Kidney tubule cell (primary cell): ENCODE measurements at regions not wholly inside any gene's neighbourhood (a gene's known extent, or its start where the extent isn't known, plus 50 kb on each side); places are given as distances from the start of the nearest gene placed in this dataset.
"Not testable (repeated sequence)": the region's sequence is repeated elsewhere in the genome, so short reads cannot be mapped to it uniquely, and the experiment has no call there.

ENCODE experiments used
- DNase-seq: peaks from one replicate; pipeline ENCODE4 v3.0.0-alpha.2; 2018; ENCODE audit warnings: low spot score

DNA sequence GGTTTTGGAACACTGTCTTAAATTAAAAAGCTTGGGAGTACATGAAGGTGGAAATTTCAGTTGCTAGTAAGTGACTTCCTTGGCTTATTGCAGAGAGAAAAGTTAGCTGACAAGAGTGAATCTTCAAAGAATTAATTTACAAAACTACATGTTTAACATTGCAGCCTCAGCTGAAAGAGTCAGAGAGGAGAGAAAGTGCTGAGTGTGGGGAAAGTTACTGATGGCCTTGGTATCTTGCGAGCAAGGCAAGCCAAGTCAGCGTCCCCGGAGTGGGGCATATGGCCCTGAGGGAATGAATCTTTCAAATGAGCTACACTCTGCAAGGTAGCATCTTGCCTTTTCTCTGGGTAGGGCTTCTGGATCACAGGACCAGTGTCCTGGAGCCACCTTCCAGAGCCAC lies 131.3 kb downstream of the LPIN1 start:
- DNase-seq, result no peak

DNA sequence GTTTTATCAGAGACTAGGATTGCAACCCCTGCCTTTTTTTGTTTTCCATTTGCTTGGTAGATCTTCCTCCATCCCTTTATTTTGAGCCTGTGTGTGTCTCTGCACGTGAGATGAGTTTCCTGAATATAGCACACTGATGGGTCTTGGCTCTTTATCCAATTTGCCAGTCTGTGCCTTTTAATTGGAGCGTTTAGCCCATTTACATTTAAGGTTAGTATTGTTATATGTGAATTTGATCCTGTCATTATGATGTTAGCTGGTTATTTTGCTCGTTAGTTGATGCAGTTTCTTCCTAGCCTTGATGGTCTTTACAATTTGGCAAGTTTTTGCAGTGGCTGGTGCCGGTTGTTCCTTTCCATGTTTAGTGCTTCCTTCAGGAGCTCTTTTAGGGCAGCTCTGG lies 138.8 kb downstream of the LPIN1 start:
- DNase-seq, result not testable (repeated sequence)

DNA sequence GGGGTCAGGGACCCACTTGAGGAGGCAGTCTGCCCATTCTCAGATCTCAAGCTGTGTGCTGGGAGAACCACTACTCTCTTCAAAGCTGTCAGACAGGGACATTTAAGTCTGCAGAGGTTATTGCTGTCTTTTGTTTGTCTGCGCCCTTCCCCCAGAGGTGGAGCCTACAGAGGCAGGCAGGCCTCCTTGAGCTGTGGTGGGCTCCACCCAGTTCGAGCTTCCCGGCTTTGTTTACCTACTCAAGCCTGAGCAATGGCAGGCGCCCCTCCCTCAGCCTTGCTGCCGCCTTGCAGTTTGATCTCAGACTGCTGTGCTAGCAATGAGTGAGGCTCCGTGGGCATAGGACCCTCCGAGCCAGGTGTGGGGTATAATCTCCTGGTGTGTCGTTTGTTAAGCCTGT lies 140.5 kb downstream of the LPIN1 start:
- DNase-seq, result not testable (repeated sequence)

DNA sequence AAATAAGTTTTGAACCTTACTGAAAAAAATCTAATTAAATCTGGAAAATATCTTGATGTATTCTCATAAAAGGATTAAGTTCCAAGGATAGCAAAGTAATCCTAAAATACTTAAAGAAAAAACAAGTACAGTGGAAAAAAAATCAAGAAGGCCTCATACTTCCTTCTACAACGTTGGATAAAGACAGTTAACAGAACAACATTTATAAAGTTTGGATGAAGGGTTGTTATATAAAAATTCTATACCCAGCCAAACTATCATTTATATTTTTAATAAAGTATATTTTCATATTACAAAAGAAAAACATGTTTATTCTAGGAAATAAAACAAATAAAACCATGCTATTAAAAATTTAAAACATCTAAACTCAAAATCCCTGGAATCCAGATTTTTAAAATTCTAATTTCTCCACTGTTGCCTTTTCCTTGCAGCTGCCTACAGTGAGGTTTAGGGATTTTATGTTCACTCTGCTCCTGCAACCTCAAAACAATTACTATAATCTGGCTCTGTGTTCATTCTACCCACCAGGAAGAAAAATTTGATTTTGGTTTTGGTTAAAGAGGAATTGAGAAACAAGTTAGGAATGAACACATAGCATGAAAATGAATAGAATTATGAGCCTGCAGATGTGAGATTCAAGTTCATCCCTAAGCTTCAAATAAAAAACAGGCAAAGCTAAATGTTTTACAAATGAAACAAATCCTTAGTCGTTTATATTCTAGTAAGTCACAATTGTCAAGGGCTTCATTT lies 142.8 kb downstream of the LPIN1 start:
- DNase-seq, result no peak

DNA sequence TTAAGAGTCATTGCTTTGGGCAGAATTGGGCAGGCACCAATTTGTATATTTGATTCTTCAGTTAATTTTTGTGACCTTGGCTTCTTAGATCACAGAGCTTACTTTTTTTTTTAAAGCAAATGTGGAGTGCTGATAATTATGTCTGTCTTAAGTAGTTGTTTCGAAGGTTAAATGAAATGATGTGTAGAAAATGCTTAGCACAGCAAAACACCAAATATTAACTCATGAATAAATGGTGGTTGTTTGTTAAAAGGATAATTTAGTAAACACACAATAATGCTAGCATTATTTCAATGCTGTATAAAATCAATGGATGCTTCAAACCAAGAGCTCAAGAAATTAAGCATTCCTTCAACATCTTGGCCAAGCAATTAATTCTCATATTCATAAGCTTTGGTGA lies 143.4 kb downstream of the LPIN1 start:
- no peak for DNase-seq

DNA sequence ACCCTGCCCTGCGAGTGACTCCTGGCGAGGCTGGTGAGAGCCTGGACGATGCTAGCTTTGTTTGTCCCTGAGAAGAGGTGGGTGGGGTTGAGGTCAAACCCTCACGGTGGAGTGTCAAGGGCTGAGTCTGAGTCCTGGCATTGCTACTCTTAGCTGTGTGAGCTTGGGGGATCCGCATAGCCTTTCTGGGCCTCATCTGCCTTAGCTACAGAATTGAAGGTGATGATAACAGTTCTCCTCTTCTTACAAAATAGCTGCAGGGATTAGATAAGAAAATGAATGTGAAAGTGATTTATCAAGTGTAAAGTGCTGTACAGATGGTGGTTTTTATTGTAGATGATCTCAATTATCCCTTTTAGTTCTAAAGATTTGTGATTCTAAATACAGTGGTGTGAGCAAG lies 144.6 kb downstream of the LPIN1 start:
- DNase-seq, result no peak

DNA sequence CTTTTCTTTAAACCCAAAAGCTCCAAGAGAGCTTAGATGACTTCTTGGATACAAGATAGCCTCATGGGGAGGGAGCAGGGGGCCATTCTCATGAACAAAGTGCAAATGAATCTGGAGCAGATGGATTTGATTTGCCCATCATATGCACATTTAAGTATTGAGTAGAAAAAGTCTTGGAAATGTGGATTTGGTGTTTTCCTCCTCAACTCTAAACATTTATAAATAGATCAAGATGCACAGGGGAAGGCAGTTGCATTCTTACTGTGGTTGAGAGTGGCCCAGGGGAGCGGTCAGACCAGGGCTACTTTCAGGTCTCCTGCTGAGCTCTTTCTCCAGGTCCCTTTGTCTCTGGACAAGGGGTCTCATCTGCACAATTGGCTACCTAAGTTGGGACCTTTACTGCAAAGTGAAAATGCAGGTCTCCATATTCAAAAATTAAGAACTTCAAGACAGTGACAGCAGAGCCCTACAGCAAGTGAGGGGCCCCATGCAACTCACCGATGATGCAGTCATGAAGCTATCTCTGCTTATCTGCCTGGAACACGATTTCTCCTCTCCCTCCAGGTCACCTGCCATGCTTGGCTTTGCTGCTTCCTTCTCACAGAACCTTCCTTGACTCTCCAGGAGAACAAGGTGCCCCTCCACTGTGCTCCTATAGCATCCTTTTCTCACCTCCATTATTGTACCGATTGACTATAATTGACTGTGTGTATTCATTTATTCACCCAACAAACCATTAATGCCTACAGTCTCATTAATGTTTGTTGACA lies 145.4 kb downstream of the LPIN1 start:
- no peak for DNase-seq

DNA sequence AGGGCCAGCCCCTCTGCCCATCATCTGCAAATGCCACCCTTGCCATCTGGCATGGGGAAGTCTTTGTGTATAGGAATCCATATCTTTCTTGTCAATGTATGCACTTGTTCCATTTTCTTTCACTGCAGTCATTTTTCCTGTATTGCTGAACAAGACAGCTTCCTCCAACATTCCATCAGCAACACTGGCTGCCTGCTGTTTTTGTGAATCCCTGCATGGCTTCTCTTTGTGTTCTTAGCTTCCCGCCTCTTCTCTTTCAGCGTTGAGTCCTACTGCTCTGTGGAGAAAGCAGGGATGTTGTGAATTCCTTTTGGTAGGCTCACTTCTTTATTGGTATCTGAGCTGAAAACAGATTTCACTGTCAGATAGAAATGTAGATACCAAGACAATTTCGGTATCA lies 150.0 kb downstream of the LPIN1 start:
- no peak for DNase-seq

DNA sequence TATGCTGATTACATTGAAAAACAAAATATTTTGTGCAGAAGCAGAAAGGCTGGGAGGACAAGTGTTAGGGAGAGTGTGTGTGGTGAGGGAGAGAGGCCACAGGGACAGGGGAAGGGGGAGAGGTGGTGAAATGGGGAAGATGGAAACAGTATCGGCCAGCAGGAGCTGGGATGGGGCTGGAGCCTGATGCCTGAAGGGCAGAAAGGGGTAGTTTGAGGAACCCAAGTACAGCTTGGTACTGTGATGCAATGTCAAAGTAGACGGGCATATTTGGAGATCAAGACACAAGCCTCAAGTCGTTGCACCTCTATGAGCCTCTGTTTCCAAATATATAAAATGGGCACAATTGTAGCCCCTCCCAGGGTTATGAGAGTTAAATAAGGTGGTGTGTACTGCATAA lies 152.1 kb downstream of the LPIN1 start:
- DNase-seq, result no peak

DNA sequence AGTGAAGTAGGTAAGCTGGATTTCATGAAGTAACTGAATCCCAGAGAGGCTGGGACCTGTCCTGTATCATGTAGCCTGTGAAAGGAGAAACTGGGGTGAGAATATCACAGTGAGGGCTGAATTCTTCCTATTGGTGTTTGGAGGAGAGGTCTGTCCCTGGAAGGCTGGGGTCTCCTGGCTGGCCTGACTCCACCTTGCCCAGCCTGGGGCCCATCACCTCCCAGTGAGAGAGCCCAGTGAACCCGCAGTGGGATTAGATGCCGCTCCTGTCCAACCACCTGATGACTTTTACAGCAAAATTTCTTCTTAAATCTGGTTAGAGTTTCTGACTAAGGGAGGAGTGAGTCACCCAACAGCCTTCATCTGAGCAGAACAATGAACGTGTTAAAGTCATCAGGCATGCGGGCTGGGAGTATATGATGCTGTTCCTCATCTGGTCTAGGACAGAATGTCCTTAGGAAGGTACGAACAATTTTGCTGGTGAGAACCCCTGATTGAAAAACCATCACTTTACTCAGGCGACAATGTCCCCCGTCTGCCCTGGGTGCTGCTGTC lies 152.9 kb downstream of the LPIN1 start:
- peak; percentile 48 for DNase-seq

DNA sequence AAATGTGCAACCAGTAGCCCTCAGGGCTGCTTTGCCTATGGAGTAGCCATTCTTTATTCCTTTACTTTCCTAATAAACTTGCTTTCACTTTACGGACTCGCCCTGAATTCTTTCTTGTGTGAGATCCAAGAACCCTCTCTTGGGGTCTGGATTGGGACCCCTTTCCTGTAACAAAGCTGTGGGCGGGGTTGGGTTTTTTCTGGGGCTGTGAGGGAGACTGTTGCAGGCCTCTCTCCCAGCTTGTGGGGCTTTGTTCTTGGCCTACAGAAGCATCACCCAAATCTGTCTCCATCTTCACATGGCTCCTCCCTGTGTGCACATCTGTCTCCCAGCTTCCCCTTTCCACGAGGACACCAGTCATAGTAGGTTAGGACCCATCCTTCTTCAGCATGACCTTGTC lies 154.5 kb downstream of the LPIN1 start:
- not testable (repeated sequence) for DNase-seq

DNA sequence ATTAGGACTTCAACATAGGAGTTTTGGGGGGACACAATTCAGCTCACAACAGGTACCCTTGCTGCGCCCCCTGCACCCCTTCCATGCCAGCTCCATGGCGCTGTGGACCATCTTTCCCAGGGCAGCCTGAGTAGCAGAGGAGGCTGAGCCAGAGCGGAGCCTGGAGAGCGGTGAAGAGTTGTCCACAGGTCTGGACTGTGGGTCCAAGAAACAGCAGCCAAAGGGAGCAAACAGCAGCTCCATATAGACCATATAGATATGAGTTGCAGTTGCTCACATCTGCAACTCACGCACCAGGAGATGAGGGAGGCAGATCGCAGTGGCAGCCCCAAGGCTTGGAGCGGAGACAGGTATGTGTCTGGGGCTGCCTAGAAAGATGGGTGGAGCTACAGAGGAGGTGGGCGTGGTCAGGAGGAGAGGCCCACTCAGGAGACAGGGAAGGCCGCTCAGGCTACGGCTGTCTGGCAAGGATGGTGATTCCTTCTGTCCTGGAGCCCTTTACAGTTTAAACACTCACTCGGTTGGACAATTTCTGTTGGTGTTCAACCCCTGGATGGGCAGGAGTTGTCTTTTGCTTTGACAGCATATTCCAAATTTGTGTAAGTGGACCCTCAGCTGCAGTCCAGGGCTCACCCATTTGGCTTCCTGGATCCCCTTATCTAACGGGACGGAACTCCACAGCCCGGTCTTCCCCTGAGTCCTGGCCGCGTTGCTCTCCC lies 155.1 kb downstream of the LPIN1 start:
- DNase-seq, result no peak

DNA sequence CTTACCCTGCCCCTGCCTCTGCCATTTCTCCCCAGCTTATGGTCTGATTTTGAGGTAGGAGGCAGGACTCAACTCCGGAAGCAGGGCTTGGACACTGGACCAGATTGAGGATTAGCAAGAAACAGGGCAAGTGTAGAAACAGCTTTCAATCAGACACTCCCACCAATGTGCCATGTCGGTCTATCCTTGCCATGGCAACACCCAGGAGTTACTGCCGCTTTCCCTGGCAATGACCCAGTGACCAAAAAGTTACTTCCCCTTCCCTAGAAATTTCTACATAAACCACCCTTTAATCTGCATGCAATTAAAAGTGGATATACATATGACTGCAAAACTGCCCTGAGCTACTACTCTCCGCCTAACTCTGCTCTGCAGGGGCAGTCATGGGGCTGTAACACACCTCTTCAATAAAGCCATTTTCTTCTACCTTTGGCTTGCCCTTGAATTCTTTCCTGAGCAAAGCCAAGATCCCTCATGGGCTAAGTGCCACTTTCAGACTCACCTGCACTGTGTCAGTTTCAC lies 156.7 kb downstream of the LPIN1 start:
- no peak for DNase-seq

DNA sequence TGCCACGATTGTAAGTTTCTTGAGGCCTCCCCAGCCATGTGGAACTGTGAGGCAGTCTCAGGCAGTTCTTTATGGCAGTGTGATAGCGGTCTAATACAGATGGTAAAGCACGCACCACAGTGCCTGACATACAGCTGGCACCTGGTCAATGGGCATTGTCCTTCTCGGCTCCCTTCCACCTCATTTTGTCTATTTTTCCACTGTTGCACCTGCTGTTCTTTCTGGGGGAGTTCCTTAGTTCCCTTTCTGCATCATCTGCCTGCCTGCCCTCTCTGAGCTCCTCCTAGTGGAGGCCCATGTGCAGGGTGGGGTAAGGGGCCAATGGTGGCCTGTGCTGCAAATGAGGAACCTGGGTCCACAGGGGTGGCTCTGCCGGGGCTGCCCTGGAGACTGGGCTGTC lies 157.6 kb downstream of the LPIN1 start:
- DNase-seq, result no peak

DNA sequence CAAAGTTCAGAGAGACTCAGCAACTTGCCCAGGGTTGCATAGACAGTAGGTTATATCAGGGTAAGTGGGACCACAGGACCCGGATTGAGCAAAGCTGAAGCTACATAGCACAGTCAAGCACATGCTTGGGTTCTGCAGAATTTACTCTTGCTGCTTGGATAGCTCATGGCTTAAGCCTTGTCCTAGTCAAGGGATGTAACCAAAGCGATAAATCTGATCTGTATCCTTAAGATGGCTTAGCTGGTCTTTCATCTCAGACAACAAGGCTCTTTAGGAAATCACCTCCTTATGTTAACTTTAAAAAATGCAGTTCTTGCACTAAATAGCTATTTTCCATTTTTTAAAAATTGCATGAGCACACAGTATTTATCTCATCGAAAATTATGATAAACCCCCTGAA lies 158.5 kb downstream of the LPIN1 start:
- DNase-seq, result no peak

DNA sequence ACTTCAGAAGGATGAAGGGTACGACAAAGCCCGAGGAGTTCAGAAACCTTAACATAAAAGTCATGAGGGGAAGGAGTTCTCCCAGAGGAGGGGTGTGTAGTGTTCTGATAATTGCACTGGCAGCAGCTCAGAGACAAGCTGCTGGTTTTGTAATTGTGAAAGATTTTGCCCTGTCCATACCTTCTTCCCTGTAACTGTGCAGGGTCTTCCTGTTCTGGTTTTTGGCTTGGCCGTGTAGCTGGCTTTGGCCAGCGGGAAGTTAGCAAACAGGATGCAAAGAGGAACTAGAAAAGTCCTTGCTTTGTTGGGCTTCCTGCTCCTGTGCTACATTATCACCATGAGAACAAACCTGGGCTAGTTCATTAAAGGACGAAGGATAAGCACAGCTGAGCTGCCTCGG lies 160.8 kb downstream of the LPIN1 start:
- DNase-seq, result no peak

DNA sequence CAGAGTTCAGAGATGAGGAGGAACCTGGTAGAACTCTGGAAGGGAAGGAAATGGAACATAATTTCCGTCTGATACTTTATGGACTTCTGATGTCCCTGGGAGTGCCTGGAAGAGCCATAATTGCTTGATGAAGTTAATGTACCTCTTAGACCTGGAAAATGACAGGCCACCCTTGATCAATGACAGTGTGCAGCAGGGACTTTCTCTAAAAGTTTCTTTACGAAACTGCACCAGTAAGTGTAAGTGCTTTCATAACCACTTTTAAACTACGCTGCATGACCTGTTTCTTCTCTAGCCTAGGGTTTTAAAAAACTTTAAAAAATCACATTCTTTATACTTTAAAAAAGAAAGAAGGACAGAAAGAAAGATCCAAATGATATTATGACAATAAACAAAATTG lies 164.5 kb downstream of the LPIN1 start:
- no peak for DNase-seq

DNA sequence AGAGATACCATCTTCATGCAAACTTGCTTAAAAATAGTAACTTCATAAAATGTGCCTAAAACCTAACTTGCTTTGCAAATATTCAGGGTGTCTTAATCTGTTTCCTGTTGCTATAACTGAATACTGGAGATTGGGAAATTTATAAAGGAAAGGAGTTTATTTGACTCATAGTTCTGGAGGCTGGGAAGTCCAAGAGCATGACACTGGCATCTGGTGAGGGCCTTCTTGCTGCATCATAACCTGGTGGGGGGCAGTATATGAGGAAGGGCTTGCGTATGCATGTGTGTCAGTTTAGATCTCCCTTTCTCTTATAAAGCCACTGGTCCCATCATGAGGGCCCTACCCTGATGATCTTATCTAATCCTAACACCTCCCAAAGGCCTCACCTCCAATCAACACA lies 166.5 kb downstream of the LPIN1 start:
- no peak for DNase-seq

DNA sequence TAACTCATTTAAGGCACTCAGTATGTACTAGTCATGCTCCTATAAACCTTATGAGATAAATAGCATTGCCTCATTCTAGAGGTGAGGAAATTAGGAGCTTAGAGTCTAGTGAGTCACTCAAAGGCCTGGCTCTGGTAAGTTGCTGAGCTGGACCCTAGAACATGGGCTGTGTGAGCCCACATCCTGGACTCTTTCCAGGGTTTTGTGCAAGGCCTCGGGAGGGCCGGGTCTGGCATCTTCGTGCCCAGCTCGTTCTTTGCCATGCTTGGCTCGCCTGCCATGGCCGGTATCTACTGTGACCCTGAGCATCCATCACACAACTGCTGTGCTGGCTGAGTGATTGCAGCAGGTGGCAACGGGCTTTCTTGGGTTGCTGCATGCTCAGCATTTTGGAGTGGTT lies 168.0 kb downstream of the LPIN1 start:
- peak; percentile 22 for DNase-seq

DNA sequence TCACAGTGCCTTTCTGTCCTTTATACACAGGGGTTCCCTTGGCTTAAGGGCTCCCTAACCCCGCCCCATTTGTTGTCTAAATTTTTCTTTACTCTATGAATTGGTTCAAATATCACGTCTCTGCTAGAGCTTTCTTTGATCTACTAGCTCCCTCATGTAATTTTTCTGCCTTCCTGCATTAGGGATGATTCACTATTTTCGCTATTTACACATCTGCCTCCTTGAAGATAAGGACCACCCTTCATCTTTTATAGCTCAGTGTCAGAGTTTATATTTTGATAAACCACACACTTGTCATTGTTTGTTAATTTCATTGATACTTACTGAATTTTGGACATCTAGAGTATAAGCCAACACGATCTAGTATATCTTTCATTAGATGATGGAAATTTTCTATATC lies 169.2 kb downstream of the LPIN1 start:
- DNase-seq, result no peak

DNA sequence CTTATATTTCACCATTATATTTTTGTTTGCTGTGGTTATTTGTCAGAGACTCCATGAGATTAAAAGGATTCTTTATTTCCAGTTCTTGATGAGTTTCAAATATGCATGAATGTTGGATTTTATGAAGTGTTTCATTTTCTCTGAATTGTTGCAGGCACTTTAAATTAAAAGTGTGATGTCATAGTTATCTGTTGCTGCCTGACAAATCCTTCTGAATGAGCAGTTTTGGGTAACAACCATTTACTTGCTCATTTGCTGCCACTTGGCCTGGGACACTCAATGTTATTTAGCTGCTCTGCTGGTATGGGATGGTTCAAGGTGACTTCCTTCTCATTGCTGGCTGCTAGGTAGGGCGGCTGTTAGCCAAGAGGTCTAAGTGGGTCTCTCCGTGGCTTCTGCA lies 173.5 kb downstream of the LPIN1 start:
- no peak for DNase-seq

DNA sequence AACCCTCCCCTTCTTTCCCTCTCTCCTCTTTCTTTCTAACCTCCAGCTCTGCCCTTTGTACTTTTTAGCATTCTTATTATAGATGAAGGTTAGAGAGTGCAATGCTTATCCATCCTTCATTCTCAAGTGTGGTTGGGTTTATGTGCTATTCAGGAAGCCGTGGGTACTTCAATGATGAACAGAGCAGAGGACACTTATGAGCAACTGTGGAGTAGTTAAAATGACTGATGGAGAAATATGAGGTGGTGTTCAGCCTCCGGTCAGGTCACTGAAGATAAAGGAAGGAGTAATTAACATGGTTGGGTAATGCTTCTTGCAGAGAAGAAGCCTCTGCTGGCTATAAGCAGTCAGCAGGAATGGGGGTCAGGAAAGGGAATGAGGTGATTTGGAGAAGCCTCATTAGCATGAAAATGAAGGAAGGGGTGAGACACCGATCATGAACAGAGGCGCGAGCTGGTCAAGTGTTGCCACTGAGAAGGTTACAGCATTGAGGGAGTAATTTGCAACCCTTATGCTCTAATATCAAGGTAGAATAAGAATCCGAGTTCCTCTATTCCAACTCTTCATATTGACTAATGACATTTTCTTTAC lies 174.7 kb downstream of the LPIN1 start:
- no peak for DNase-seq
